ENCODE measurements at regions not wholly inside any gene's neighbourhood (a gene's known extent, or its start where the extent isn't known, plus 50 kb on each side); places are given as distances from the start of the nearest gene placed in this dataset.

DNA sequence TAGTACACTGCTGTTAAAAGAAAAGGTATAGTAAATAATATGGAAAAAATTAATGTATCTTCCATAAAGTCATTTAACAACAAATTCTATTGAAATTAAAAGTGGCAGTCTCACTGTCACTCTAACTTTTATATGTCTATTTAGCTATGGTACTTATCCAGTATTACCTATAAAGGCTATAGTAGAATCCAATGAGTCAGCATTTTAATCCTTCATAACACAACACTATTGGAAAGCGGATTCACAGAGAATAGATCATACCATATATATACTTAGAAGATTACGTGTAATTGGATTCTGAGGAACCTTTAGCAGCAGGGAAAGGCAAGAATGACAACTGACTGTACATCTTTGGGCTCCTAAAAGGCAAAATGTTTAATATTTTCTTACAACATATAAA lies 1942.6 kb downstream of the PCDH7 start:
- H3K27ac ChIP-seq = no peak overlapping the region
- no peaks in the 10 kb centered on the region for H3K36me3 ChIP-seq
- DNase-seq = no peak
- TF ChIP-seq, protein P1, sequence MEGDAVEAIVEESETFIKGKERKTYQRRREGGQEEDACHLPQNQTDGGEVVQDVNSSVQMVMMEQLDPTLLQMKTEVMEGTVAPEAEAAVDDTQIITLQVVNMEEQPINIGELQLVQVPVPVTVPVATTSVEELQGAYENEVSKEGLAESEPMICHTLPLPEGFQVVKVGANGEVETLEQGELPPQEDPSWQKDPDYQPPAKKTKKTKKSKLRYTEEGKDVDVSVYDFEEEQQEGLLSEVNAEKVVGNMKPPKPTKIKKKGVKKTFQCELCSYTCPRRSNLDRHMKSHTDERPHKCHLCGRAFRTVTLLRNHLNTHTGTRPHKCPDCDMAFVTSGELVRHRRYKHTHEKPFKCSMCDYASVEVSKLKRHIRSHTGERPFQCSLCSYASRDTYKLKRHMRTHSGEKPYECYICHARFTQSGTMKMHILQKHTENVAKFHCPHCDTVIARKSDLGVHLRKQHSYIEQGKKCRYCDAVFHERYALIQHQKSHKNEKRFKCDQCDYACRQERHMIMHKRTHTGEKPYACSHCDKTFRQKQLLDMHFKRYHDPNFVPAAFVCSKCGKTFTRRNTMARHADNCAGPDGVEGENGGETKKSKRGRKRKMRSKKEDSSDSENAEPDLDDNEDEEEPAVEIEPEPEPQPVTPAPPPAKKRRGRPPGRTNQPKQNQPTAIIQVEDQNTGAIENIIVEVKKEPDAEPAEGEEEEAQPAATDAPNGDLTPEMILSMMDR (IDR thresholded peaks at IDR 0.05) = no peak
- TF ChIP-seq POLR2A (IDR thresholded peaks at IDR 0.05) = no peak
- no peaks in the 10 kb centered on the region for H3K27me3 ChIP-seq
- intact Hi-C loops (cut with DNase I) = no loop called here
- ATAC-seq = no peak
- 69% methylated on average over 2 of the region's 2 CpGs for WGBS (ENCODE audit: insufficient coverage, low coverage, low lambda C conversion rate, missing lambda C conversion rate)
- H3K4me3 ChIP-seq = no peak overlapping the region
- no peaks in the 10 kb centered on the region for H3K4me1 ChIP-seq
- H3K9me3 ChIP-seq = no peaks in the 10 kb centered on the region

DNA sequence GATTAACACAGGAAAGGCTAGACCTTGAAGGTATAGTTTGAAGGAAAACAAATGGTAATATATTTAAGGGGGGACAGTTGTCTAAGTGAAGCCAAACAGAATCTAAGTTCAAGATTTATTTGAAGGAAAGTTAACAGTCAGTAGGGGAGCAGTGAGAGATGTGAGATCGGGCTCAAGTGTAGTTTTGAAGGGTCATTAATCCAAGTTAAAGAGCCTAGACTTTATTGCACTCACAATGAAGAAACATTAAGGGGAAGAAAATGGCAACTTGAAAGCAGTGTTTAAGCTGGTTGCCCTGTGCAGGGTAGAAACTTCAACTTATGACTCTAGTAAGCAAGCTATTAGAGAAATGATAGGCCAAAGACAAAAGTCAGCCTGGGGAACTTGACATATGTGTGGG lies 1952.2 kb downstream of the PCDH7 start:
- WGBS (ENCODE audit: insufficient coverage, low coverage, low lambda C conversion rate, missing lambda C conversion rate) = 77% methylated on average over 1 of the region's 1 CpG
- intact Hi-C loops (cut with DNase I) = no loop called here
- Histone ChIP-seq H3K4me3 (no peak overlapping the region), H3K4me1 (no peaks in the 10 kb centered on the region), H3K27ac (no peak overlapping the region), H3K36me3 (no peaks in the 10 kb centered on the region), H3K27me3 (no peaks in the 10 kb centered on the region), H3K9me3 (no peaks in the 10 kb centered on the region)
- no peak for ATAC-seq
- TF ChIP-seq, protein P1 (IDR thresholded peaks at IDR 0.05) = no peak
- no peak for TF ChIP-seq POLR2A (IDR thresholded peaks at IDR 0.05)
- no peak for DNase-seq

- no peak overlapping the region for H3K27ac ChIP-seq
- ATAC-seq = no peak
- WGBS (ENCODE audit: insufficient coverage, low coverage, low lambda C conversion rate, missing lambda C conversion rate) = 76% methylated on average over 6 of the region's 6 CpGs
- no peaks in the 10 kb centered on the region for H3K27me3 ChIP-seq
- no peaks in the 10 kb centered on the region for H3K9me3 ChIP-seq
- intact Hi-C loops (cut with DNase I) = no loop called here
- no peaks in the 10 kb centered on the region for H3K4me1 ChIP-seq
- no peak for DNase-seq
- no peak overlapping the region for H3K4me3 ChIP-seq
- no peaks in the 10 kb centered on the region for H3K36me3 ChIP-seq
- TF ChIP-seq, protein P1 (IDR thresholded peaks at IDR 0.05) = no peak
- no peak for TF ChIP-seq POLR2A (IDR thresholded peaks at IDR 0.05)
These were observed 1960.8 kb downstream of the PCDH7 start for GRCh38 chr4:32680946-32681345.

DNA sequence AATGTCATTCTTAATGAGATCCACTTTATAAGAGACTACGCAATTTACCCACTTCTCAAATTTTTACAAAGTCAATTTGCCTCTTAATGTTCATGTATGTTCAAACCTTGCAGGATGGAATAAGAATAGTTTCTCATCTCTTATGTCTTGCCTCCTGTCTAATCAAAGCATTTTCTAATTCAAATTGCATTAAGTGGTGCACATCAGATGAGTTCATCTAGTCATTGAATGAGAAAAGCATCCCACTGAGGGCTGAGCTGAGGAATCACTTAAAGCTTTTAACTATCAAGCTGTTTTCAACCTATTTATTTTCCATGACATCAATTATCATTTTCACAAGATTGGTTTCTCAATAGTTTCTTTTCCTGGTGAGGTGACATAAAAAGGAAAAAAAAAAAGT lies 1964.0 kb downstream of the PCDH7 start:
- H3K4me1 ChIP-seq = no peaks in the 10 kb centered on the region
- WGBS (ENCODE audit: insufficient coverage, low coverage, low lambda C conversion rate, missing lambda C conversion rate) = 71% methylated on average over 1 of the region's 1 CpG
- H3K27me3 ChIP-seq = no peaks in the 10 kb centered on the region
- intact Hi-C loops (cut with DNase I) = no loop called here
- DNase-seq (no peak), ATAC-seq (no peak)
- H3K9me3 ChIP-seq = no peaks in the 10 kb centered on the region
- H3K4me3 ChIP-seq = no peak overlapping the region
- no peak overlapping the region for H3K27ac ChIP-seq
- H3K36me3 ChIP-seq = no peaks in the 10 kb centered on the region
- TF ChIP-seq POLR2A (IDR thresholded peaks at IDR 0.05) = no peak
- TF ChIP-seq, protein P1 (IDR thresholded peaks at IDR 0.05) = no peak

- intact Hi-C loops (cut with DNase I) = no loop called here
- no peak overlapping the region for H3K4me3 ChIP-seq
- no peaks in the 10 kb centered on the region for H3K27me3 ChIP-seq
- 86% methylated on average over 6 of the region's 6 CpGs for WGBS (ENCODE audit: insufficient coverage, low coverage, low lambda C conversion rate, missing lambda C conversion rate)
- H3K36me3 ChIP-seq = no peaks in the 10 kb centered on the region
- H3K4me1 ChIP-seq = no peaks in the 10 kb centered on the region
- no peak overlapping the region for H3K27ac ChIP-seq
- no peak for TF ChIP-seq POLR2A (IDR thresholded peaks at IDR 0.05)
- no peaks in the 10 kb centered on the region for H3K9me3 ChIP-seq
- ATAC-seq (no peak), DNase-seq (no peak)
These were observed 1966.0 kb downstream of the PCDH7 start for GRCh38 chr4:32686123-32686522.

Data from right lobe of liver (tissue), 6 donors.